AG04450 (cell line): ENCODE measurements at regions not wholly inside any gene's neighbourhood (a gene's known extent, or its start where the extent isn't known, plus 50 kb on each side); places are given as distances from the start of the nearest gene placed in this dataset.

Experiments
- CTCF ChIA-PET: fragments of 300-600, 350-600 bp; formaldehyde crosslinking; extraction: SDS; loops from one replicate; lab custom pipeline; 2022; ENCODE audit warnings: antibody characterized with exemption, inconsistent platforms; lab: Charles Lee
- POLR2A ChIA-PET: fragments of 350-600 bp; formaldehyde crosslinking; extraction: SDS; loops from one replicate; lab custom pipeline; 2021; ENCODE audit warnings: antibody characterized with exemption, inconsistent platforms; lab: Yijun Ruan, JAX
- DNase-seq: peaks from one replicate; pipeline ENCODE4 v3.0.0-alpha.2; 2011; ENCODE audit warnings: low read depth, low spot score
- H3K27ac ChIP-seq: one replicate; pipeline ENCODE4 v1.5.1; 2012; ENCODE audit warnings: low read depth, low read length, control low read depth
- H3K27me3 ChIP-seq: one replicate; pipeline ENCODE4 v1.6.0; 2012; ENCODE audit warnings: low read length; ENCODE audit not compliant: control insufficient read depth, insufficient read depth
- H3K4me3 ChIP-seq: 2 replicates; pipeline ENCODE4 v1.5.1; 2011; ENCODE audit warnings: mild to moderate bottlenecking, low read depth, low read length, control low read depth
- H3K9me3 ChIP-seq: 2 replicates; pipeline ENCODE4 v1.5.1; 2012; ENCODE audit warnings: low read length; ENCODE audit not compliant: control insufficient read depth, insufficient read depth
- CTCF ChIP-seq: IDR thresholded peaks from 2 replicates; pipeline ENCODE4 v1.5.1; 2011; ENCODE audit warnings: low read depth, low read length, control low read depth, inconsistent platforms

GRCh38 chr13:106274551-106275203 lies 260.8 kb downstream of the EFNB2 start:
- DNase-seq = no peak
- ChIA-PET CTCF (no interaction called here), POLR2A (no interaction called here)
- no peak overlapping the region for H3K27ac ChIP-seq
- no peak overlapping the region for H3K4me3 ChIP-seq
- no peak for TF ChIP-seq CTCF
- H3K9me3 ChIP-seq = no peaks in the 10 kb centered on the region
- H3K27me3 ChIP-seq = no peaks in the 10 kb centered on the region

- H3K27me3 ChIP-seq = no peaks in the 10 kb centered on the region
- ChIA-PET POLR2A (no interaction called here), CTCF (no interaction called here)
- H3K9me3 ChIP-seq = peaks cover 16% of the 10 kb centered on the region
- no peak for DNase-seq
- no peak for TF ChIP-seq CTCF
- no peak overlapping the region for H3K27ac ChIP-seq
- no peak overlapping the region for H3K4me3 ChIP-seq
These were observed 271.7 kb downstream of the EFNB2 start for GRCh38 chr13:106263801-106264200.

- ChIA-PET POLR2A (no interaction called here), CTCF (no interaction called here)
- DNase-seq = no peak
- H3K9me3 ChIP-seq = peaks cover 16% of the 10 kb centered on the region
- no peak overlapping the region for H3K27ac ChIP-seq
- TF ChIP-seq CTCF = no peak
- no peaks in the 10 kb centered on the region for H3K27me3 ChIP-seq
- no peak overlapping the region for H3K4me3 ChIP-seq
These were observed 272.6 kb downstream of the EFNB2 start for GRCh38 chr13:106262886-106263285.

- no peak overlapping the region for H3K4me3 ChIP-seq
- no peaks in the 10 kb centered on the region for H3K27me3 ChIP-seq
- ChIA-PET POLR2A (no interaction called here), CTCF (no interaction called here)
- no peak overlapping the region for H3K27ac ChIP-seq
- peaks cover 16% of the 10 kb centered on the region for H3K9me3 ChIP-seq
- no peak for TF ChIP-seq CTCF
- DNase-seq = no peak
These were observed 274.0 kb downstream of the EFNB2 start for GRCh38 chr13:106261450-106261849.

GRCh38 chr13:106260352-106260751 lies 275.1 kb downstream of the EFNB2 start:
- Histone ChIP-seq H3K27me3 (no peaks in the 10 kb centered on the region), H3K9me3 (peaks cover 16% of the 10 kb centered on the region), H3K27ac (no peak overlapping the region), H3K4me3 (no peak overlapping the region)
- DNase-seq = no peak
- ChIA-PET POLR2A (no interaction called here), CTCF (no interaction called here)
- TF ChIP-seq CTCF = no peak
